ENCODE measurements at regions not wholly inside any gene's neighbourhood (a gene's known extent, or its start where the extent isn't known, plus 50 kb on each side); places are given as distances from the start of the nearest gene placed in this dataset.

- no peak for DNase-seq
- Mint-ChIP-seq H3K9me3 (peaks cover 6 to 45% of the 10 kb centered on the region in 2 donors), H3K4me1 (no peaks in the 10 kb centered on the region), H3K27ac (no peak overlapping the region), H3K4me3 (no peak overlapping the region), H3K27me3 (no peaks in the 10 kb centered on the region)
- no peak for ATAC-seq
Measured at GRCh38 chr12:103198499-103198898, 241.0 kb downstream of the ASCL1 start.

- Mint-ChIP-seq H3K4me1 (no peaks in the 10 kb centered on the region), H3K27me3 (no peaks in the 10 kb centered on the region), H3K9me3 (peaks cover 6 to 13% of the 10 kb centered on the region in 2 donors), H3K27ac (no peak overlapping the region), H3K4me3 (no peak overlapping the region)
- ATAC-seq (no peak), DNase-seq (no peak)
Measured at GRCh38 chr12:103205906-103206305, 248.4 kb downstream of the ASCL1 start.

- Mint-ChIP-seq H3K9me3 (peaks cover 0 to 13% of the 10 kb centered on the region in 2 donors), H3K4me1 (no peaks in the 10 kb centered on the region), H3K4me3 (no peak overlapping the region), H3K27me3 (no peaks in the 10 kb centered on the region), H3K27ac (no peak overlapping the region)
- ATAC-seq (no peak), DNase-seq (no peak)
Measured at GRCh38 chr12:103207936-103208335, 250.5 kb downstream of the ASCL1 start.

- H3K27ac Mint-ChIP-seq = no peak overlapping the region
Measured at GRCh38 chr12:103241184-103241583, 254.6 kb downstream of the C12orf42 start.

GRCh38 chr12:103244596-103244995 is 251.2 kb downstream of the C12orf42 start:
- peak overlapping the region in 1 of 2 donors; percentile 44 for H3K27ac Mint-ChIP-seq
- DNase-seq (no peak), ATAC-seq (no peak)
- no peaks in the 10 kb centered on the region for H3K9me3 Mint-ChIP-seq
- H3K4me1 Mint-ChIP-seq = no peaks in the 10 kb centered on the region
- H3K27me3 Mint-ChIP-seq = no peaks in the 10 kb centered on the region
- H3K4me3 Mint-ChIP-seq = no peak overlapping the region

More at GRCh38 chr12:103241184-103241583, 254.6 kb downstream of the C12orf42 start:
- H3K9me3 Mint-ChIP-seq = no peaks in the 10 kb centered on the region
- no peak for ATAC-seq
- no peaks in the 10 kb centered on the region for H3K4me1 Mint-ChIP-seq
- no peaks in the 10 kb centered on the region for H3K27me3 Mint-ChIP-seq
- no peak overlapping the region for H3K4me3 Mint-ChIP-seq
- no peak for DNase-seq

- ATAC-seq (no peak), DNase-seq (no peak)
- Mint-ChIP-seq H3K27me3 (no peaks in the 10 kb centered on the region), H3K27ac (peak overlapping the region in 1 of 2 donors; percentile 16), H3K4me3 (no peak overlapping the region), H3K4me1 (no peaks in the 10 kb centered on the region), H3K9me3 (peaks cover 0 to 8% of the 10 kb centered on the region in 2 donors)
Measured at GRCh38 chr12:103247531-103247930, 248.2 kb downstream of the C12orf42 start.

- no peak for ATAC-seq
- H3K27me3 Mint-ChIP-seq = no peaks in the 10 kb centered on the region
Measured at GRCh38 chr12:103249607-103250006, 246.2 kb downstream of the C12orf42 start.

GRCh38 chr12:103250487-103250886 is 245.3 kb downstream of the C12orf42 start:
- DNase-seq (no peak), ATAC-seq (no peak)
- H3K27ac Mint-ChIP-seq = no peak overlapping the region
- no peak overlapping the region for H3K4me3 Mint-ChIP-seq
- peaks cover 0 to 8% of the 10 kb centered on the region in 2 donors for H3K9me3 Mint-ChIP-seq
- no peaks in the 10 kb centered on the region for H3K4me1 Mint-ChIP-seq
- H3K27me3 Mint-ChIP-seq = no peaks in the 10 kb centered on the region

More at GRCh38 chr12:103249607-103250006, 246.2 kb downstream of the C12orf42 start:
- no peak overlapping the region for H3K4me3 Mint-ChIP-seq
- no peak for DNase-seq
- peaks cover 0 to 8% of the 10 kb centered on the region in 2 donors for H3K9me3 Mint-ChIP-seq
- H3K27ac Mint-ChIP-seq = no peak overlapping the region
- H3K4me1 Mint-ChIP-seq = no peaks in the 10 kb centered on the region

Data from stimulated activated naive CD8-positive, alpha-beta T cell treated with anti-CD3 and anti-CD28 coated beads, Interleukin-15, amount 100 ng/mL, for 72 hours (primary cell).